CD4-positive, alpha-beta T cell treated with Interferon gamma for 1 hour (primary cell): ENCODE measurements at regions not wholly inside any gene's neighbourhood (a gene's known extent, or its start where the extent isn't known, plus 50 kb on each side); places are given as distances from the start of the nearest gene placed in this dataset.
"Not testable (repeated sequence)": the region's sequence is repeated elsewhere in the genome, so short reads cannot be mapped to it uniquely, and the experiment has no call there.

Experiments used
- DNase-seq: peaks from one replicate; pipeline ENCODE4 v3.0.0-alpha.2; 2020

GRCh38 chr6:14575961-14576360 is 458.4 kb downstream of the CD83 start:
- DNase-seq, result no peak

- DNase-seq, result no peak
These were observed 461.4 kb downstream of the CD83 start for GRCh38 chr6:14578994-14579393.

GRCh38 chr6:14582749-14583148 is 465.2 kb downstream of the CD83 start:
- no peak for DNase-seq

GRCh38 chr6:14583826-14584225 is 466.3 kb downstream of the CD83 start:
- DNase-seq, result no peak

DNA sequence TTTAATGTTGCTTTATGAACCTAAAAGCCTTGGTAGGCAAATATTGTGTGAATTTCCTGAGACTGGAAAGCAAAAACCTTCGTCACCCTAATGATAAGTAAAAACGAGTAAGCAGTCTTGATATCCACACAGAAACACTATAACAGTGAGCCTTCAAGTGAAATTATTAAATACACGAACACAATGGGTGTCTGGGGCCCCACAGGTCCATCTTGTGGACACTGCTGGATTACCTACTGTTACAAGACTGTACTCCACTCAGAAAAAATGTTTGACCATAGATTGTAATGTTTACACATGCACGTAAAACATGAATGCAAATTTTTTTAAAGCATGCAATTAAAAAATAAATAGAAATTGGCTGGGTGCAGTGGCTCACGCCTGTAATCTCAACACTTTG is 466.9 kb downstream of the CD83 start:
- DNase-seq, result no peak

DNA sequence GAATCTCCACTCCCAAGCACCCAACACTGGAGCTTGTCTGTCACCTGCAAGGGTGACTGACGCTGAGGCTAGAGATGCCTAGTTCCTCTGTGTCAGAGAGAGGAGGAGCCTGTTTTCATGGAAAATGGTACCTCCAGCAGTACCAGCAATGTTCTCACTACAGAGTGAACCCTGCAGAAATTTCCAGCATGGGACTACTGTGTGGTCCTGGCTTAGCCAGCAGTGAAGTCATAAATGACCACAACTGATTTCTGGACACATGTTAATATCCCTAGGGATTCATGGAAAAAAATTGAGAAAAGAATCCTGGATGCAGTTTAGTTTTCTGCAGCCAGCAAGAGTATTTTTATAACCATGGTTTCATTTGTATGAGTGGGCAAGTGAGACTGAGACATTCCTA is 468.1 kb downstream of the CD83 start:
- no peak for DNase-seq

- DNase-seq, result no peak
These were observed 471.6 kb downstream of the CD83 start for GRCh38 chr6:14589175-14589574.

- DNase-seq, result no peak
These were observed 473.0 kb downstream of the CD83 start for GRCh38 chr6:14590586-14590985.

DNA sequence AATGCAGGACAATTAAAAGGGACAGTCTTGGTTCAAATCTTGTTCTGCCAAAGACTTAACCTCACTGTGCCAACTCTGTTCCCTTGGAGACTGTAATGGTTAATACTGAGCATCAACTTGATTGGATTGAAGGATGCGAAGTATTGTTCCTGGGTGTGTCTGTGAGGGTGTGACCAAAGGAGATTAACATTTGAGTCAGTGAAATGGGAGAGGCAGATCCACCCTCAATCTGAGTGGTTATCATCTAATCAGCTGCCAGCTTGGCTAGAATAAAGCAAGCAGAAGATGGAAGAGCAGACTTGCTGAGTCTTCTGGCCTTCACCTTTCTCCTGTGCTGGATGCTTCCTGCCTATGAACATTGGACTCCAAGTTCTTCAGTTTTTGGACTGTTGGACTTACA is 474.4 kb downstream of the CD83 start:
- DNase-seq, result no peak

- no peak for DNase-seq
These were observed 475.7 kb downstream of the CD83 start for GRCh38 chr6:14593286-14593685.

- DNase-seq, result no peak
These were observed 478.2 kb downstream of the CD83 start for GRCh38 chr6:14595751-14596150.

DNA sequence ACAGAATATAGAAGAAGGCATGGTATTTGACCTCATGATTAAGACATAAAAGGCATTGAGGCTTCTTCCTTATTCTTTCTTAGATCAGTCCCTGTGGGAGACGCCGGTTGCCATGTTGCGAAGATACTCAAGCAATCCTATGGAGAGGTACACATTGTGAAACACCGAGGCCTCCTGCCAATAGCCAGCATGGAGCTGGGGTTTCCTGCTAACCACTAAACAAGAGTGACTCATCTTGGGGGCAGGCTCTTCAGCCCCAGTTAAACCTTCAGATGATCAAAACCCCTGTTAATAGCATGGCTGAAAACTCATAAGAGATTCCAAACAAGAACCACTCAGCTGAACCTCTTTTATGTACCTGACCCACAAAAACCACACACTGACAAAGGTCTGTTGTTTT is 478.8 kb downstream of the CD83 start:
- peak; percentile 56 for DNase-seq

GRCh38 chr6:14597090-14597489 is 479.5 kb downstream of the CD83 start:
- DNase-seq, result no peak

GRCh38 chr6:14598017-14598864 is 480.7 kb downstream of the CD83 start:
- no peak for DNase-seq

GRCh38 chr6:14600306-14600705 is 482.7 kb downstream of the CD83 start:
- not testable (repeated sequence) for DNase-seq

GRCh38 chr6:14601490-14601889 is 483.9 kb downstream of the CD83 start:
- DNase-seq, result no peak

DNA sequence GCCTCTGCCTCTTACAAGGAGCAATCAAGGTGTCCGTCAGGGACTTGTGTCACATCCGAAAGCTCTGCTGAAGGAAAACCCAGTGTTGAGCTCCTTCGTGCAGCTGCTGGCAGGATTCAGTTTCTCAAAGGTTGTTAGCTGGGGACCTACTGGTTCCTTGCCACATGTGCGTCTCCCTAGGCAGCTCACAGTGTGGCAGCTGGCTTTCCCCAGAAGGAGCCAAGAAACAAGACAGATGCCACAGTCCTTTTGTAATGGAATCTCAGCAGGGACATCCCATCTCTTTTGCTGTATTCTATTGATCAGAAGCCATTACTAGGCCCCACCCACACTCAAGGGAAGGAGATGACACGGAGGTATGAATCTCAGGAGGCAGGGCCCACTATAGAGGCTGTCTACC is 488.8 kb downstream of the CD83 start:
- no peak for DNase-seq

DNA sequence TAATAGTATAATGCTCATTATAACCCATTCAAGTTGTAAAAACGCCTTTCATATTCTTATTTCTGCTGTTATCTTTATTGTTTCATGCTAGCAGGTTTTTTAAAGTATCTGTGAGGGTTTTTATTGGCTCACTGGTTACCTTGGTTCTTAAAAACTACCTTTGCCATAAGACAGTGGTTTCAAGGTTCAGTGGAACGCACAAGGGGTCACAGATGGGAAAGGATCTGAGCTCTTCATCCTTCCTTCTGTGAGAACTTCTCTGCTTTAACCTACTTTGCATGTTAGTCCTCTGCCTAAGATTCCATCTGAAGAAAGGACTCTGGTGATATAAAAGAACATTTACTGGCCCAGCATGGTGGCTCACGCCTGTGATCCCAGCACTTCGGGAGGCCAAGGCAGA is 492.6 kb downstream of the CD83 start:
- no peak for DNase-seq

- no peak for DNase-seq
These were observed 494.7 kb downstream of the CD83 start for GRCh38 chr6:14612016-14612980.

- DNase-seq, result no peak
These were observed 497.1 kb downstream of the CD83 start for GRCh38 chr6:14614631-14615030.

DNA sequence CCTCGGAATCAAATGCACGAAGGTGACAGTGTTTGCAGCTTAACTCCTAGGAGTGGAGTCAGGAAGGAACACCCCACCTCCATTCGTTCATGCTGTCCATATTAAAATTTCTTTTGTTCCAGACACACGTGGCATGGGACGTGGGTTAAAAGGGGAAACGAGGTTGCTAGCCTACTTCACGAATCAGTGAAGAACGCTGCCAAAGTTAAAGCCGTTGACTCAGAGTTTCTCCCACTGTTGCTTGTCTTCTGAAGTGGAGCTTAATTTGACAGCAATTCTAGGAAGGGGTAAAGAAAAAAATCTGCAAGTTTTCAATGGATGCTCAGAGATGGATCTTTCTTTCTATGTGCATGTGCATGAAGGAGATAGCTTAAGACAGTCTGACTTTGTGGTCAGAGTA is 499.1 kb downstream of the CD83 start:
- DNase-seq, result no peak

DNA sequence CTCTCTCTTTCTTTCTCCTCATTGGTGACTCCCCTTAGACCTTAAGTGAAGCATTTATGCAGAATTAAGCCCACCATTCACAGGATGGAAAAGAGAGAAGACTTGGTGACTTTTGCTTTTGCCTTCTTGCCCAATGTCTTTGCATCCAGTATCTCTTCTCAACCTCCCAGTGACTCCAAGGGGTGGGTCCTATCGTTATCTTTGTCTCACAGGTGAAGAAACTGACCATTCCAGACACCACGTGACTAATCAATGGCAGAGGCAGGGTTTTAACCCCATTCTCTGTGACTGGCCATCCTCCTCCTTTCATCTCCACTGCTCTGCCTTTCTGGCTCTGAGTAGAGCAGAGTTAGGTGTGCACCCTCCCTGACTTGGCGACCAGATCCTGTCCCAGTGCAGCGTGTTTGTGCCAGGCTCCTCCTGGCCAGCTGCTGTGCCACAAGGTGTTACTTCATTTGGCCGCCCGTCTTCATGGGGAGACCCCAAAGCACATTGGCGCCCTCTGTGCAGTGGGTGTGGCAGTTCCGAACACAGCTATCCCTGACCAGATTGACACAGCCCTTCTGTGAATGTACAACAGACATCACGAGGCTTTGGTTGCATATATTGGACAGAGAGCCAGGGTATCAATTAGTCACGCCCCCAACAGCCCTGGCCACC is 501.3 kb downstream of the CD83 start:
- DNase-seq, result no peak

- no peak for DNase-seq
These were observed 501.8 kb downstream of the CD83 start for GRCh38 chr6:14619419-14619781.
